K562 (cell line): ENCODE measurements at regions not wholly inside any gene's neighbourhood (a gene's known extent, or its start where the extent isn't known, plus 50 kb on each side); places are given as distances from the start of the nearest gene placed in this dataset.

Source experiments
- ATAC-seq: fragments of 200-7000 bp; cut with Tn5 transposase; 3 replicates; pipeline ENCODE4 v1.9.1; 2020; ENCODE audit warnings: moderate library complexity
- BruUV-seq: library from RNA; stranded (reverse); fragments of 400-500 nt; replicated peaks from 2 replicates; lab custom pipeline; 2021; lab: Mats Ljungman, UMichigan
- CTCF ChIA-PET: fragments of 300-600 bp; formaldehyde crosslinking; extraction: SDS; loops from one replicate; lab custom pipeline; 2021; ENCODE audit warnings: low intra/inter-chr PET ratio; lab: Yijun Ruan, JAX
- POLR2A ChIA-PET: fragments of 300-600, 350-650 bp; sonication (Branson Sonifier 250); formaldehyde crosslinking; extraction: SDS; loops from one replicate; lab custom pipeline; 2021; ENCODE audit warnings: antibody characterized with exemption, inconsistent platforms; lab: Yijun Ruan, JAX
- DNase-seq, 4 experiments: peaks; one replicate each; pipeline versions ENCODE4 v3.0.0 to v3.0.0-alpha.2; 2011 to 2018; ENCODE audit warnings: low spot score in 3 of 4, mixed read lengths in 3 of 4; ENCODE audit errors: extremely low read depth in 1 of 4
- FAIRE-seq: peaks from 2 replicates; lab custom pipeline; 2011; peaks lifted over from hg19 to GRCh38; lab: Jason Lieb, UNC
- H2AFZ ChIP-seq: 2 replicates; pipeline ENCODE4 v1.6.0; 2011; ENCODE audit warnings: low read depth, low read length, control low read depth, inconsistent platforms
- H3K27ac ChIP-seq: fragments of 200-600 bp; 3 replicates; pipeline ENCODE4 v1.8.0; 2011; ENCODE audit warnings: low read depth, mild to moderate bottlenecking, control low read depth, inconsistent platforms, low read length, moderate library complexity, mixed read lengths; ENCODE audit errors: extremely low read depth
- H3K27me3 ChIP-seq, 2 experiments: fragments of 300-600 bp in 1 of 2; 2 replicates in 1 of 2; 3 replicates in 1 of 2; pipeline versions ENCODE4 v1.6.0 to v1.8.0; 2011; ENCODE audit warnings: inconsistent platforms in 2 of 2, low read length in 2 of 2, mild to moderate bottlenecking in 1 of 2, mixed read lengths in 1 of 2, moderate library complexity in 1 of 2; ENCODE audit not compliant: control insufficient read depth in 2 of 2, insufficient read depth in 2 of 2
- H3K36me3 ChIP-seq: fragments of 300-600 bp; 3 replicates; pipeline ENCODE4 v1.8.0; 2011; ENCODE audit warnings: mild to moderate bottlenecking, low read length, inconsistent platforms; ENCODE audit not compliant: control insufficient read depth, insufficient read depth
- H3K4me1 ChIP-seq, 2 experiments: fragments of 200-600 bp in 1 of 2; replicated peaks in 1 of 2; 2 replicates in 1 of 2; 3 replicates in 1 of 2; pipeline versions ENCODE4 v1.5.1 to v1.8.0; 2011; ENCODE audit warnings: inconsistent platforms in 2 of 2, low read length in 2 of 2, mild to moderate bottlenecking in 1 of 2, mixed read lengths in 1 of 2, moderate library complexity in 1 of 2; ENCODE audit not compliant: control insufficient read depth in 2 of 2, insufficient read depth in 2 of 2
- H3K4me2 ChIP-seq: 2 replicates; pipeline ENCODE4 v1.6.1; 2011; ENCODE audit warnings: low read length, control low read depth, inconsistent platforms, mixed read lengths; ENCODE audit not compliant: insufficient read depth
- H3K4me3 ChIP-seq: fragments of 200-600 bp; sonication (generic), shearing (Covaris generic); 2 replicates; pipeline ENCODE4 v1.5.1; 2016; ENCODE audit warnings: control low read depth, inconsistent platforms
- H3K79me2 ChIP-seq: fragments of 200-600 bp; 3 replicates; pipeline ENCODE4 v1.8.0; 2011; ENCODE audit warnings: low read length, inconsistent platforms; ENCODE audit not compliant: control insufficient read depth, insufficient read depth
- H3K9ac ChIP-seq, 2 experiments: 2 replicates each; pipeline versions ENCODE4 v1.6.0 to v1.6.1; 2011; ENCODE audit warnings: low read depth in 2 of 2, low read length in 2 of 2, control low read depth in 1 of 2, inconsistent platforms in 1 of 2, mild to moderate bottlenecking in 1 of 2, mixed read lengths in 1 of 2; ENCODE audit not compliant: insufficient read depth in 1 of 2
- H3K9me1 ChIP-seq: one replicate; pipeline ENCODE4 v1.6.0; 2011; ENCODE audit warnings: inconsistent platforms, mild to moderate bottlenecking, low read length, moderate library complexity; ENCODE audit not compliant: control insufficient read depth, insufficient read depth
- H3K9me3 ChIP-seq: replicated peaks from 2 replicates; pipeline ENCODE4 v1.5.1; 2011; ENCODE audit warnings: low read depth, low read length, inconsistent platforms; ENCODE audit not compliant: control insufficient read depth, insufficient read depth
- H4K20me1 ChIP-seq: replicated peaks from 2 replicates; pipeline ENCODE4 v1.6.1; 2011; ENCODE audit warnings: low read length, inconsistent platforms, mixed read lengths; ENCODE audit not compliant: control insufficient read depth, insufficient read depth
- C11orf30 ChIP-seq: fragments of 450-650 bp; IDR thresholded peaks from 2 replicates; pipeline ENCODE4 v1.6.1; 2016; ENCODE audit warnings: low read depth, mild to moderate bottlenecking
- E2F3 ChIP-seq: fragments of 250-450 bp; sonication (Bioruptor Pico); IDR thresholded peaks from 2 replicates; pipeline ENCODE4 v1.4.0; 2020; ENCODE audit warnings: mild to moderate bottlenecking
- KAT8 ChIP-seq: fragments of 450-650 bp; IDR thresholded peaks from 2 replicates; pipeline ENCODE4 v1.6.1; 2016; ENCODE audit warnings: low read depth, mild to moderate bottlenecking
- LARP7 ChIP-seq: fragments of 450-650 bp; IDR thresholded peaks from 2 replicates; pipeline ENCODE4 v1.6.1; 2016
- MAFG ChIP-seq: fragments of 450-650 bp; conservative IDR thresholded peaks from 2 replicates; pipeline ENCODE4 v1.6.1; 2016; ENCODE audit warnings: missing genetic modification characterization, missing compliant biosample characterization
- MAFK ChIP-seq: IDR thresholded peaks from 2 replicates; pipeline ENCODE4 v1.6.1; 2011; ENCODE audit warnings: low read length, improper control_type of control experiment
- MED1 ChIP-seq: sonication (generic); formaldehyde crosslinking; IDR thresholded peaks from 2 replicates; pipeline ENCODE4 v1.8.1; 2023; ENCODE audit warnings: missing genetic modification reagents, borderline replicate concordance
- NR2C1 ChIP-seq, 2 experiments: fragments of 450-650 bp; IDR thresholded peaks; 2 replicates each; pipeline ENCODE4 v1.6.1; 2017; ENCODE audit warnings: mild to moderate bottlenecking in 2 of 2, antibody characterized with exemption in 1 of 2, inconsistent platforms in 1 of 2, missing compliant biosample characterization in 1 of 2, missing genetic modification characterization in 1 of 2
- ZNF316 ChIP-seq: fragments of 450-650 bp; IDR thresholded peaks from 2 replicates; pipeline ENCODE4 v1.6.1; 2016
- WGBS: fragments of 100-300 bp; shearing (Covaris generic); methylation state at CpG from one replicate; pipeline ENCODE4 v1.1.6; 2016; ENCODE audit warnings: low coverage, mixed read lengths; ENCODE audit not compliant: insufficient coverage; ENCODE audit errors: missing lambda C conversion rate; 5-methylcytosine and 5-hydroxymethylcytosine counted together
- in situ Hi-C: fragments of 300-500 bp; cut with MboI; formaldehyde crosslinking; loops from 4 replicates; pipeline ENCODE4 v1.15.0; 2018; ENCODE audit warnings: inconsistent platforms, mixed read lengths
- intact Hi-C: fragments of 100-400 bp; cut with micrococcal nuclease; formaldehyde crosslinking; loops from 2 replicates; pipeline ENCODE4 v1.14.2; 2022
- TF ChIP-seq, protein P1 (sequence below): fragments of 250-450 bp; sonication (Bioruptor Pico); IDR thresholded peaks from 2 replicates; pipeline ENCODE4 v1.5.0; 2020; ENCODE audit warnings: mild to moderate bottlenecking, borderline replicate concordance
- TF ChIP-seq, protein P2 (sequence below): fragments of 450-650 bp; formaldehyde crosslinking; IDR thresholded peaks from 2 replicates; pipeline ENCODE4 v1.4.0; 2020; ENCODE audit warnings: mild to moderate bottlenecking

DNA sequence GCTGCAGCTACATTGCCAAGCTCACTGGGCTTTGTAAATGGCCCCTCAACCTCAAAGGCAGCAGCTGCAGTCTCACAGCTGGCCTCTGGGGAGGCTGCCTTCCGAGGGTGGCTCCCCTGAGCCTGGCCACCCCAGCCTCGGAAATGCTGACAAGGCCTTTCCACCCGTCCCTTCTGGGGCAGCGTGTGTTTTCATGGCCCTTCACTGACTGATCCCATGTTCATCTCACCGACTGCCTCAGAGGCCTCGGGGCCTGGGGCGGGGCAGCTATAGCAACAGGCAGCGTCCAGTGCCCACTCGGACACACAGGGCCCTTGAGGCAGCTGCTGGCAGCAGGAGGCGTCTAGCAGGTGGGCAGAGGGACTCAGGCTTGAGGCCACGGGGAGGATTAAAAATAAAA is 149.7 kb downstream of the GLI2 start:
- 4% methylated on average over 11 of the region's 11 CpGs for WGBS
- FAIRE-seq = no peak
- intact Hi-C loops (loop anchor here (10.0 kb wide), 1 partner anchor 189 kb away; no protein-coding TSS in a partner anchor), in situ Hi-C loops (no loop called here)
- CTCF ChIA-PET = no interaction called here
- BruUV-seq = no TSS peak
- no peak overlapping the region for H3K27ac ChIP-seq
- POLR2A ChIA-PET = interaction anchor here (0.6 kb wide), 1 partner anchor 190 kb away, joined by 3 read pairs; no protein-coding TSS in a partner anchor
- peak in 3 of 4 experiments; percentile 22 to 32 (median 32) for DNase-seq
- H3K9ac ChIP-seq = no peak overlapping the region
- H3K9me1 ChIP-seq = no peaks in the 10 kb centered on the region
- no peak overlapping the region for H2AFZ ChIP-seq
- H3K9me3 ChIP-seq = no peaks in the 10 kb centered on the region
- no peaks in the 10 kb centered on the region for H3K36me3 ChIP-seq
- no peaks in the 10 kb centered on the region for H3K79me2 ChIP-seq
- peaks cover 46 to 81% of the 10 kb centered on the region in 2 experiments for H3K27me3 ChIP-seq
- H3K4me2 ChIP-seq = no peak overlapping the region
- peak; percentile 67 for ATAC-seq
- peaks cover 6% of the 10 kb centered on the region; the same call in 1 of the 2 replicates for H4K20me1 ChIP-seq
- TF ChIP-seq, protein P1, sequence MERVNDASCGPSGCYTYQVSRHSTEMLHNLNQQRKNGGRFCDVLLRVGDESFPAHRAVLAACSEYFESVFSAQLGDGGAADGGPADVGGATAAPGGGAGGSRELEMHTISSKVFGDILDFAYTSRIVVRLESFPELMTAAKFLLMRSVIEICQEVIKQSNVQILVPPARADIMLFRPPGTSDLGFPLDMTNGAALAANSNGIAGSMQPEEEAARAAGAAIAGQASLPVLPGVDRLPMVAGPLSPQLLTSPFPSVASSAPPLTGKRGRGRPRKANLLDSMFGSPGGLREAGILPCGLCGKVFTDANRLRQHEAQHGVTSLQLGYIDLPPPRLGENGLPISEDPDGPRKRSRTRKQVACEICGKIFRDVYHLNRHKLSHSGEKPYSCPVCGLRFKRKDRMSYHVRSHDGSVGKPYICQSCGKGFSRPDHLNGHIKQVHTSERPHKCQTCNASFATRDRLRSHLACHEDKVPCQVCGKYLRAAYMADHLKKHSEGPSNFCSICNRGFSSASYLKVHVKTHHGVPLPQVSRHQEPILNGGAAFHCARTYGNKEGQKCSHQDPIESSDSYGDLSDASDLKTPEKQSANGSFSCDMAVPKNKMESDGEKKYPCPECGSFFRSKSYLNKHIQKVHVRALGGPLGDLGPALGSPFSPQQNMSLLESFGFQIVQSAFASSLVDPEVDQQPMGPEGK = no peak
- TF ChIP-seq LARP7 = no peak
- TF ChIP-seq, protein P2, sequence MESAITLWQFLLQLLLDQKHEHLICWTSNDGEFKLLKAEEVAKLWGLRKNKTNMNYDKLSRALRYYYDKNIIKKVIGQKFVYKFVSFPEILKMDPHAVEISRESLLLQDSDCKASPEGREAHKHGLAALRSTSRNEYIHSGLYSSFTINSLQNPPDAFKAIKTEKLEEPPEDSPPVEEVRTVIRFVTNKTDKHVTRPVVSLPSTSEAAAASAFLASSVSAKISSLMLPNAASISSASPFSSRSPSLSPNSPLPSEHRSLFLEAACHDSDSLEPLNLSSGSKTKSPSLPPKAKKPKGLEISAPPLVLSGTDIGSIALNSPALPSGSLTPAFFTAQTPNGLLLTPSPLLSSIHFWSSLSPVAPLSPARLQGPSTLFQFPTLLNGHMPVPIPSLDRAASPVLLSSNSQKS = no peak
- peak; percentile 62 for TF ChIP-seq C11orf30
- TF ChIP-seq KAT8 = no peak
- TF ChIP-seq ZNF316 = peak; percentile 78
- no peak for TF ChIP-seq NR2C1 (IDR thresholded peaks at IDR 0.05)
- no peak for TF ChIP-seq NR2C1 (tag; IDR thresholded peaks at IDR 0.05)
- no peak for TF ChIP-seq MED1 (CRISPR knock-in tag)
- TF ChIP-seq MAFK = peak; percentile 49; the same call in 1 of the 2 replicates
- no peak for TF ChIP-seq E2F3
- TF ChIP-seq MAFG (tag) = peak; percentile 68
- no peak overlapping the region for H3K4me3 ChIP-seq
- H3K4me1 ChIP-seq = peaks cover 0 to 8% of the 10 kb centered on the region in 2 experiments; a peak in 1 of 5 replicates
